RCC 7860 (cell line): ENCODE measurements at regions not wholly inside any gene's neighbourhood (a gene's known extent, or its start where the extent isn't known, plus 50 kb on each side); places are given as distances from the start of the nearest gene placed in this dataset.
"Not testable (repeated sequence)": the region's sequence is repeated elsewhere in the genome, so short reads cannot be mapped to it uniquely, and the experiment has no call there.

Experiments
- DNase-seq: peaks from one replicate; pipeline ENCODE4 v3.0.0-alpha.2; 2015; ENCODE audit warnings: low spot score
- FAIRE-seq: peaks from 2 replicates; lab custom pipeline; 2012; peaks lifted over from hg19 to GRCh38; lab: Jason Lieb, UNC

DNA sequence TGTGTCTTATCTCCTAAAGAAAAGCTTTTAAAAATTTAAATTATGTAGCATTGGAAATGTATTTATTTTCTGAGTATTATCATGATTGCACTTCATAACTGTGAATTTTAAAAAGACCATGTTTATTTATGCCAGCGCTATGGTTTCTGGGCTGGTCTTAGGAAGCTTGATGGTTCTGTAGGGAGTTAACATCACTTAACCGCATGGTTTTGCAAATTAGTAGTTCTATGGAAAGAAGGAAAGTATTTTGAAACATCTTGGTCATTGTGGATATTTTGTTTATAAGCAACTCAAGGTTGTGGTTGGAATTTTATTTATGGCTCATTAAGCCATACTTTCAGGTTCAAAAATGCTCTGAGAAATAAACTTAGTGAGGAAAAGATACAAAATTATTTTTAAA lies 549.4 kb downstream of the STK39 start:
- FAIRE-seq (no peak), DNase-seq (no peak)

DNA sequence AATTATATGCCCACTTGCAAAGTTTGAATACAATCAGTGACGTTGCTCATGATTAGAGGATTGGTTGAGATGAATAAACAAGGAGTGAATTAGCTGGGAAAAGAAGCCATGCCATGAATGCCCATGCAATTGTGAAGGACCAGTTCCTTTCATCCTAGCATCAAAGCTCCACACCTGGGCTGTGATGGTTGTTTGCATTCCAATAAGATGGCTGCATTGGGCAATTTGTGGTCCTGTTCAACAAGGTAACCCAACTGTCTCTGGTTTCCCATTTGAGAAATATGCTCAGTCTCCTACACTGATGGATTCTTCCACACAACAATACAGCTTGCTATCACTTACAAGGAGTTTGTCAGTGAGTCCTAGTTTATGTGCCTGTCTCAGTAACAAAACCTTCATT lies 550.2 kb downstream of the STK39 start:
- no peak for FAIRE-seq

DNA sequence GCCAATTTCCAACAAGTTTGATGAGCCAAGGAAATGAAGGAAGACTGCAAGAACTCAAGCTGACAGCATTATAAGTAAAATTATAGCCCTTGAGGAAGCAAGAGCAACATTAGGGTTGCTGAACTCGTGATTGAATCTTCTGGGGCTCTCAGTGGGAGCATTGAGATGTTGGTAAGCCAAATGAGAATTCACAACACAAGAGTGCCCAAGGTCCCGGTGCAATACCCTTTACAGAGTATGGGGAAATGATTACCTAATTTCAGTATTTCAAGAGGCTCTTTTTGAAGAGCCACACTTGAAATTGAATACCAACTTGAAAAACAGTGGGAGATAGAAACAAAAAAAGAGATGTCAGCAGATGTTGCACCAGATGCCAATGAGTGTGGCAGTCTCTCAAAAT lies 554.5 kb downstream of the STK39 start:
- DNase-seq (no peak), FAIRE-seq (no peak)

More for the DNA sequence above, 550.2 kb downstream of the STK39 start:
- DNase-seq, result no peak

DNA sequence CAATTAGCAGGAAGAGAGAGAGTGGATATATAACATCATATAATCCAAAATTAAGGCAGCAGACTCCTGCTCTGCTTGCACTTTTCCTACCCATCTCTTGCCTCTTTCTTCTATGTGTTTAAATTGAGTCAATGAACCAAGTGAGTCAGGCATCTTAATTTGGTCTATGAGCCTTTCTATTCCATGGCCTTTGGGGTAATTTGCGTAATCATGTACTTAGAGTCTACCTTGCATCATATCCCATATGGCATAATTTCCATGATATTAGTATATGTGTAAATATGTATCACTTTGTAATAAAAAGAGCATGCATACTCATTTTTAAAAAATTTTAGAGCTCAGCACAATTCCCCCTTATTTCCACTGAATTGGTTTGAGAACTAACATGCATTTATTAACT lies 555.2 kb downstream of the STK39 start:
- FAIRE-seq (no peak), DNase-seq (no peak)

DNA sequence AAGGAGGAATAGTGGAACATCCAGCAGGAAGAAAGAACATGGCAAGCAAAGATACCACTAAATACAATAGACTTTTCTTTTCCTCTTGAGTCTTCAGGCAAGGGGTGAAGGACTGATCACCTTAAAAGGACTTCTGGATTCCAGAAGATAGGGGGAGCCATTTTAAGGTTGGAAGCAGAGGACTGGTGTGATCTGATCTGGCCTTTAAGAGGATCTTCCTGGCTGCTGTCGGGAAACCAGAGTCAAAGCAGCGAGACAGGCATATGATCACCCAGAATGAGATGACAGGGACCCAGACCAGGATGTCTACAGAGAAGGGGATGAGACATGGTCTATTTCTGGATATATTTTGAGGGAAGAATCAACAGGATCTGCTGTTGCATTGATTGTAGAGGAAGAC lies 558.0 kb downstream of the STK39 start:
- FAIRE-seq, result no peak
- no peak for DNase-seq

DNA sequence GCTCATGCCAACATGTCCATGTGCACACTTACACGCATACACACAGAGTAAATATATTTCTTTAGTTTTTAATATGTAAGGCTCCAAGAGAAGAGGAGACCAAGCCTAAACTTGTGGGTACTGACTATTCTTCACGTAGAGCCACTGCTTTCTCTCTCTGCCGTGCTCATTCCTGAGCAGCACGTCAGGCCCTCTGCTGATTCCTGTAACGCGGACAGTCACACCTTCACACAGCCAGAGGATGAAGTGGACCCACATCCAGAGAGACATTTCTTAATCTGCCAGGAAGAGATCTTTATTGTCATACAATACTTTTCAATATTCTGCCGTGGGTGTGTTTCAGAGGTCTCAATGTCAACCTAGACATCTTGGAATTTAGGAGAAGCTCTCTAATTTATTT lies 560.7 kb downstream of the STK39 start:
- DNase-seq (no peak), FAIRE-seq (no peak)

DNA sequence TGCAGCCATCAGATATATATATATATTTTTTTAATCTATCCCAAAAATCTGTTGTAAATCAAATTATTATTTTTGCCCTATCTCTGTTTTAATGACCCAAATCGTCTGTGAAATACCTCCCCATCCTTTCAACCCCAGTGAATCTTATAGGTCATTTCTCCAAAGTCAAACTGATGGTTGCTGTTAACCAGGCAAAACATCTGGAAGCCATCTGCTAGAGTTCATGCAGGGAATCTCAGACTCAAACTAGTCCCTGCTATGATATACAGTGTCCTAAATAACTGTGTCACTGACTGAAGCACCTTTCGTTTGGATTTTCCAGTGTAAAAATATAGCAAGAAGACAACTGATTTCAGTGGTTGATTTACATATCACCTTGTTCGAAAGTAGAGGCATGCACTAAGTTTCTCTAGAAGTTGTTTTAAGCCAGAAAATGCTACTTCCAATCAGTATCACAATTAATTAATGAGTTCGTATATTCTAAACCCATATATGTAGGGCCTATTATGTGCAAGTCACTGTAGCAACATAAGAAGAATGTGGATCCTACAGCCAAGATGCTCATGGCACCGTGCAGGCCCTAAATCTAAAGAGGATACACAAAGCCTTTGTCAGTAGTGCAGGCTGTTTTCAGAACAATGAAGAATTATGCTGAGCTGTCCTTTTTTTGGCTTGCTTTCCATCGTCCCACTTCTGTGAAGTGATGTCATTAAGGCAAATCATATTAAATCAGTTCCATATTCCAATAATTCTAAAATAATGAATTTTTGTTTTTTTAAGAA lies 566.0 kb downstream of the STK39 start:
- DNase-seq (no peak), FAIRE-seq (no peak)

DNA sequence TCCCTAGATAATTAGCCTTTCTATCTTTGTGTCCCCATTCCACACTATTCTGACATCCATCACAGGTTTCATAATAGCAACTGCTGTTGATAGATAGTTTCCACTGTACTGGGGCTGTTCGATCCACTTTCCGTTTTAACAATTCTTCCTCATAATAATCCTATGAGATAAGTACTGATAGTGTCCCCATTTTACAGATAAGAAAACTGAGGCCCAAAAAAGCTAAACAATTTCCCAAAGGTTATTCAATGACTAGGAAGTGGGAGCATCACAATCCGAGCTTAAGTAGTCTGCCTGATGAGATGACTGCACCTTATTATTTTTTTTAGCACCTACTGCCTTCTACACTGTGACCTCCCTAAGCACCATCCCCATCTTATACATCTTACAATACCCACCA lies 569.2 kb downstream of the STK39 start:
- no peak for FAIRE-seq
- DNase-seq, result no peak

DNA sequence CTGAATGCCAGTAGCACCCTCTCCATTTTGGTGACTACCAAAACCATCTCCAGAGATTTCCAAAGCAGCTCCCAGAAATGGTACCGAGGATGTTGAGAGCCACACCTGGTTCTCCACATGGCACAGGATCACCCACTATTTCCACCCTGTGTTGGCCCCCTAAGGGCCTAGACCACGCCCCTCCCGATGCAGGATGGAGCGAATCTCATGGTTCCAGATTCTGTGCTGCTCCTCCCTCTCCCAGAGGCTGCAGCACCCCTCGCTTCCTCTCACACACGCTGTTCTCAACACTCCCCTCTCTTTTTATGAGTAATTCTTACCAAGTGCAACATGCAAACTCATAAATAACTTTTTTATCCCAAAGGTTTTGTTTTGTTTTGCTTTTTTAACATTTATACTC lies 571.5 kb downstream of the STK39 start:
- DNase-seq (no peak), FAIRE-seq (no peak)

DNA sequence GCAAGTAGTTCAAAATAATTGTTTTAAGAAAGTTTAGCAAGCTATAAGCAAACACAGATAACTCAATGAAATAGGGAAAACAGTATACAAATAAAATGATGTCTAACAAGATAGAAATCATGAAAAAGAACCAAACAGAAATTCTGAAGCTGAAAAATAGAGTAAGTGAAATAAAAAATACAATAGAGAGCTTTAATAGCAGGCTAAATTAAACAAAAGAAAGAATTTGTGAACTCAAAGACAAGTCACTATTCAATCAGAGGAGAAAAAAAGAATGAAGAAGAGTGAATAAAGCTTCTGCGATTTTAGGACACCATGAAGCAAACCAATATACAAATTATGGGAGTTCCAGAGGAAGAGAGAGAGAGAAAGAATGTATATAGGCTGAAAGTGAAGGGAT lies 576.8 kb downstream of the STK39 start:
- FAIRE-seq (no peak), DNase-seq (no peak)

DNA sequence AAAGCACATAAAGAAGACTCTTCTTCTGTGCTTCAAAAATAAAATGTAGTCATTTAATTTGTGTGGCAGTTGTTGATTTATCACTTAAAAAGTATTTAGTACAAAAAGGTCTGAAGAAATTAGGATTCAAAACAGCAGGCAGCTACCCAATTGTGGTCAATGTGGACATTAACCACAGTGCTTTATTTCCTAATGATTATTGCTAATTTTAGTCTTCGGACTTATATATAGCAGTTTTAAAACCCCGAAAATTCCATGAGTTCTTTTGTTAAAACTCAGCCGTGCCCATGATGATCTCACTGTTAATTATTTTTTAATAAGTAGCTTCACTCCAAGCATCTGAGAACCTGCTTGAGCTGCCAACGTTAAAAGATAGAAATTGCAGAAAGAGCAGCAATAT lies 594.3 kb downstream of the STK39 start:
- DNase-seq, result no peak
- FAIRE-seq, result no peak

DNA sequence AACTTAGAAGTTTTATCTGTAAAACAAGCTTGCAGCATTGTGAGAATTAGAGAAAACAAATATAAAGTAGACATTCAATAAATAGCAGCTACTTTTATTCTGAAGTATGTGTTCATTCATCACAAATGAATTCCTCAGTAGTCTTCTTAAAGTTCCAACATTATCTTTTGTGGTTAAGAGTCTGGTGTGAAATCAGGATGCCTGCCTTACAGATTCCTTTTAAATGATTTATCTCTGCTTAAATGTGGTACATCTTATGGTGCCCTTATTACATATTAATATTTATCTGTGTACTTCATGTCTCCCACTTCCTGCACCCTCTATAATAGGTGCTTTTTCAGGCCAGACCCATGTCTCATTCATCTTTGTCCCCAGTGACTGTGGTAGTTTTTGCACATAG lies 595.0 kb downstream of the STK39 start:
- FAIRE-seq, result no peak

DNA sequence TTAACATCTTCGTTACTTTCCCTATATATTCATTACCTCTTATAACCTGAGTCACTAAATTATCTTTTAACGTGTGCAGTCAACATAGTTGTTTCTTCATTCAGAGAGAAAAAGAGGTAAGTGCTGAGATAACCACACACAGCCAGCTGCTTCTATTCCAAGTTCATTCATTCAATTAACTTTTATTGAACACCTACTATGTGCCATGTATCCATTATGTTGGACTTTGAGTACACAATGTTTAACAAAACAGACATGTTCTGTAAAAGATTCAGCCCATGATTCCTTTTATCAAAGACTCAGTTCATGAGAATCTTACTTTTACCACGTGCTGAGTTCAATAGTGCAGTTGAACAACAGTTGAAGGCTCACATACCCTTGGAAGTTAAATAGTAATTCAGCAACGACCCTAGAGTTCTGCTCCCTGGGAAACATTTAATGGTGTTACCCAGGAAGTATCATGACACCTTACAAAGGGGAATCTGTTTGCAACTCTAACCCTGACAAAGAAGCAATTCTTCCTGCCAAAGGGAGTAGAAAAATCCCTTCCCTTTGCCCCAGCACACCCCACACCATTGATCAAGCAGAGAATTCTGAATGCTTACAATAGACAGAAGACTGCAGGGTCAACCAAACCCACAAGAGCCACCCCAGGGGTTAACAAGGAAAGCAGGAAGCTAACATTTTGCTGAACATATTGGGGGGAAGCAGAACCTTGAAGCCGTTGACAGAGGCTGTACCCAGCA lies 595.8 kb downstream of the STK39 start:
- no peak for DNase-seq
- no peak for FAIRE-seq

More for the DNA sequence above, 595.0 kb downstream of the STK39 start:
- no peak for DNase-seq

DNA sequence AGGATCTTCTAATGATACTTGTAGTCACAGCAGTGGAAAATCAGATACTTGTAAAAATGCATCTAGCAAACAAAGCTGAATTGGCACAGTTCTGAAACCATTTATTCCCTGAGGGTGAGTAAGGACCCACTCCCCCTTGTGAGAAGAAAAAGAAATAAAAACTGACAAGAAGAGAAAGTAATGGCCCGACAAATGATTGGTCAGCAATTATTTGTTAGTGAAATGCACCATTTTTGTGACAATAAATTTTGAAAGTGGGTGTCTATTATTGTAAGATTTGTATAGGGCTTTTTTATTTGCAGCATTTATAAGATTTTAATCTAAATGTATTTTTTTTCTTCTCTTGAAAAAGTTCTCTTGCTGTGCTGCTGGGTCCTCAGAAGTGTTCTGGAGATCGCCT lies 600.8 kb downstream of the STK39 start:
- DNase-seq (no peak), FAIRE-seq (no peak)

DNA sequence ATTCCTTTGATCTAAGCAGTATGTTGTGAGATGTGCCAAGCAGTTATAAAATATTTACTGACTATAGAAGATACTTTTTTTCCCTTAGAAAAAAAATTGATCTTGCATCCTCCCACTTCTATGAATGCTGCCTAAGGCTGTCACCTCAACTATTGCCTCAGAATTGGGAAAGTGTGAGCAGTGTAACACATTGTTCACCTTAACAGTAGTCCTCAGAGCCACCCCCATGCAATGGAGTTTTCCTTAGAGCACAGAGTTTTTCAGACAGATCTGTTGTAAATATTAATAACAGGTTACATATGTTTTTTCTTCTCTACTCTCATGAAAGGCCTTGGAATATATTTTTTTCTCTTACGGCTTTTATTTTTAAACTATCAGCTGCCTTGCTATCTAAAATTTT lies 607.3 kb downstream of the STK39 start:
- FAIRE-seq (no peak), DNase-seq (no peak)

DNA sequence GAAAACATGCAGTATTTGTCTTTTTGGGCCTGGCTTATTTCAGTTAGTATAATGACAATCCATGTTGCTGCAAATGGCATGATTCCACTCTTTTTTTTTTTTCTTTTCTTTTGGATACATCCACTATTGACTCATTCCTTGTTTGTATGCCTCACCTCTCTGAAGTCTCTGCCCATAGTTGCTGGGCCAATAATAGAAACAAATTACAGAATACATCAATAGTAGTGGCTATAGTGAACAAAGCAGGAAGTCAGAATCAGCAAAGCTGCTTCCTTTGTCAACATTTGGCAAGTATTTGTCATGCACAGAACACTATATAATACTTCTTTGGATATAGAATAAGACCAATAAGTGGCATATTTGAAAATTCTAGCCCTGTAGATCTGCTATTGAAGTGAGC lies 609.7 kb downstream of the STK39 start:
- no peak for FAIRE-seq
- DNase-seq, result no peak

DNA sequence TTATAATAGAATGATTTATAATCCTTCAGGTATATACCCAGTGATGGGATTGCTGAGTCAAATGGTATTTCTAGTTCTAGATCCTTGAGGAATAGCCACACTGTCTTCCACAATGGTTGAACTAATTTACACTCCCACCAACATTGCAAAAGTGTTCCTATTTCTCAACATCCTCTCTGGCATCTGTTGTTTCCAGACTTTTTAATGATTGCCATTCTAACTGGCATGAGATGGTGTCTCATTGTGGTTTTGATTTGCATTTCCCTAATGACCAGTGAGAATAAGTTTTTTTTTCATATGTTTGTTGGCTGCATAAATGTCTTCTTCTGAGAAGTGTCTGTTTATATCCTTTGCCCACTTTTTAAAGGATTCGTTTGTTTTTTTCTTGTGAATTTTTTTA lies 615.1 kb downstream of the STK39 start:
- FAIRE-seq, DNase-seq: not testable (repeated sequence)

DNA sequence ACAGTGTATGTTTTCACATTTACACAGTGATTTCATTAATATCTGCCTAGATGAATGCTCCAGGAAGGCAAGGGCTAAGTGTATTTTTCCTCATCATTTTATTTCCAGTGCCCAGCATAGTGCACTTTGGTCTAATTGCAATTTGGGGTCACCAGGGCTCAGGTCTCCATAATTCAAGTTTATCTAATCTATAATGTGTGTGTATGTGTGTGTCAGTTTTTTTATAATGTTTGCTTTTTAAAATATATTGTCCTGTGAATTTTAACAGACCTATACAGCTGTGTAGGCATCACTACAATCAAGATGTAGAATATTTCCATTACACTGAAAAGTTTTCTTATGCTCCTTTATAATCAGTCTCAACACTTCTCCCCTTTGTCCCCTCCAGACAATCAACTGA lies 620.4 kb downstream of the STK39 start:
- FAIRE-seq (no peak), DNase-seq (no peak)

DNA sequence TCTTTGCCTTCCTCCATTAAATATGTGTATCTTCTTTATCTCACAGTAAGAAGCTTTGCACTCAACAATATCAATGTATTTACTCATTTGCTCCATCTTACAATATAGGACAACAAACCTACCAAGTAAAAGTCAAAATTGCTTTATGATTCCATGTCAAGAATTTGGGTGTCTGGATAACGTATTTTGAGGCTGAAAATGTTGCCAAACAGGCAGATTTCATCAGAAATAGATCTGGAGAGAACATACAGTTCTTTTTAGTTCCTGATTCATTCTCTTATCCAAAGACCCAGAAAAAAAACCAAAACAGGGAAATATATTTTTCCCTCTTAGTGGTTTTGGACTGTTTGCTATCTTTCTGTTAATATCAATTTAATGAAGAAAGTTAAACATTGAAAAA lies 621.1 kb downstream of the STK39 start:
- no peak for DNase-seq
- no peak for FAIRE-seq

DNA sequence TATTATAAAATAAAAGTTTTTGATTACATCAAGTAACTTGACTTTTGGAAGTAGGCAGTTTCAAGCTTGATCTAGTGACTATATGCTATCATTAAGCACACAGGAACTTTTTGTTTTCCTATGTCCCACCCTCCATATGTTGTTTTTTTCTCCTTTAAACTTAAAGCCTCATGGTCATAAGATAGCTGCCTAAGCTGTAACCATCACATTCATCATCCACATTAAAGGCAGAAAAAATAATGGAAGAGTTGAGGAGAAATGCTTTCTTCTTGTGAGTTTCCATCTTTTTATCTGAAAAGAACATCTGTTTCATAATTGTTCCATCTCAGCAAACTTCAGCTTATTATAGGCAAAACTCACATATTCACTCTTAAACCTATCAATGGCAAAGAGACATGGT lies 630.4 kb downstream of the STK39 start:
- FAIRE-seq (no peak), DNase-seq (no peak)

DNA sequence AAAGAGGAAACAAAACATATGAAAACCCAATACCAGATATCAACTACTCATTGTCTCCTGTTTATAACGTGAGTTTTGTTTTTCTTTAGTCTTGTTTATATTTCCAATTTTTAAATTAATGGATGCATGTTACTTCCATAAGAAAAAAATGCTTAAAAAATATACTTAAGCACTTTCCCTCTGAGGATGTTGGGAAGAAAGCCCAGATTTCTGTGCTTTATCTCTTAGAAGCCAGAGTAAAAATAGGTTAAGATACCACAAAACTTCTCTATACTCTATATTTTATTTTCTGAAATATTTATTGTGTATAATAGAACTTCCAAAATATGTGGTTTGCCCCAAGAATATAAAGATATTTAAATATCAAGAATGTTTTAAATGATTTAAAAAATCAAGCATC lies 633.9 kb downstream of the STK39 start:
- no peak for FAIRE-seq

DNA sequence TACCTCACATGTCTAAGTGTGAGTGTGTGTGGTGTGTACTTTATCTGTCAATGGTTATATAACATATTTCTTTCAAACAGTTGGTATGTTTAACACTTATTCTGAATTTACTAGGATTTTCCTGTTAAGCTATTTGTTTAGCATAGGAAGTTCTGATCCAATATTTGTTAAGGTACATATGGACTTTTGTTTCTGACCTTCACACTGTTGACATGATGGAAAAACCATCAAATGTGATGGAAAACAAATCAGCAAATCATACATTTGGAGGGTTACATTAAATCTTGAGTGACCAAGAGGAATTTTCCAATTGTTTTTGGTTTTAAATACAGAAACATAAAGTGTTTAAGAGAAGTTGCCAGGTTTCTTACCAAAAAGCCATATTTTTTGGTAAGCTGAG lies 638.9 kb downstream of the STK39 start:
- FAIRE-seq, result no peak
- no peak for DNase-seq

More for the DNA sequence above, 633.9 kb downstream of the STK39 start:
- no peak for DNase-seq
